ENCODE measurements at regions not wholly inside any gene's neighbourhood (a gene's known extent, or its start where the extent isn't known, plus 50 kb on each side); places are given as distances from the start of the nearest gene placed in this dataset.

DNA sequence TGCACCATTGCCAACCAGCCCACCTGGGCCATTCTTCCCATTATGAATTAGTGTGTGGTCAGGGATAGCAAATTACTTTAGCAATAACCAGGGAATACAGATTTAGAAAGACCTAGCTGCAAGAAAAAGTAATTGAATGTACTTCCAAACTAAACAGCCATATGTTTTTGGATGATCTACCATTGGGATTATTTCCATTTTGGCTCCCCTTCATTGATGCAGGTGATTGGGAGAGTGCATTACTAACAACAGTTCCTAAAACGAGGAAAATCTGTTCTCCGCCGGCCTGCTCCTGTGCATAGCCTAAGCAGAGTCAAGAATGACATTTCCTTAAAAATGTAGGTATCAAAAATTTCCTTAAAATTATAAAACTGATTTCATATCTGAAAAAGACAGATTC lies 58.5 kb downstream of the MAIP1 start:
- Histone ChIP-seq H2AFZ (ENCODE audit: low read length) (no peak overlapping the region), H3K27ac (ENCODE audit: low read depth, low read length, poor library complexity, severe bottlenecking) (no peak overlapping the region), H3K4me1 (ENCODE audit: insufficient read depth, low read length, poor library complexity, severe bottlenecking) (no peaks in the 10 kb centered on the region), H3K9me2 (ENCODE audit: insufficient read depth, low read length) (no peaks in the 10 kb centered on the region), H3K9me3 (ENCODE audit: low read length) (no peaks in the 10 kb centered on the region), H3K4me2 (ENCODE audit: low read length) (no peak overlapping the region), H3K36me3 (ENCODE audit: insufficient read depth, low read length) (no peaks in the 10 kb centered on the region), H3K4me3 (ENCODE audit: low read depth, low read length, poor library complexity, severe bottlenecking) (no peak overlapping the region), H4K20me1 (ENCODE audit: insufficient read depth, low read length) (no peaks in the 10 kb centered on the region), H3K79me2 (ENCODE audit: insufficient read depth, low read depth, low read length) (no peaks in the 10 kb centered on the region)
- TF ChIP-seq, protein P1, sequence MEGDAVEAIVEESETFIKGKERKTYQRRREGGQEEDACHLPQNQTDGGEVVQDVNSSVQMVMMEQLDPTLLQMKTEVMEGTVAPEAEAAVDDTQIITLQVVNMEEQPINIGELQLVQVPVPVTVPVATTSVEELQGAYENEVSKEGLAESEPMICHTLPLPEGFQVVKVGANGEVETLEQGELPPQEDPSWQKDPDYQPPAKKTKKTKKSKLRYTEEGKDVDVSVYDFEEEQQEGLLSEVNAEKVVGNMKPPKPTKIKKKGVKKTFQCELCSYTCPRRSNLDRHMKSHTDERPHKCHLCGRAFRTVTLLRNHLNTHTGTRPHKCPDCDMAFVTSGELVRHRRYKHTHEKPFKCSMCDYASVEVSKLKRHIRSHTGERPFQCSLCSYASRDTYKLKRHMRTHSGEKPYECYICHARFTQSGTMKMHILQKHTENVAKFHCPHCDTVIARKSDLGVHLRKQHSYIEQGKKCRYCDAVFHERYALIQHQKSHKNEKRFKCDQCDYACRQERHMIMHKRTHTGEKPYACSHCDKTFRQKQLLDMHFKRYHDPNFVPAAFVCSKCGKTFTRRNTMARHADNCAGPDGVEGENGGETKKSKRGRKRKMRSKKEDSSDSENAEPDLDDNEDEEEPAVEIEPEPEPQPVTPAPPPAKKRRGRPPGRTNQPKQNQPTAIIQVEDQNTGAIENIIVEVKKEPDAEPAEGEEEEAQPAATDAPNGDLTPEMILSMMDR (conservative IDR thresholded peaks at IDR 0.05; ENCODE audit: low read length): no peak
- ChIA-PET CTCF (ENCODE audit: unreplicated experiment) (no interaction called here), POLR2A (interaction anchor here (0.6 kb wide), 1 partner anchor 1753 kb away, joined by 3 read pairs; no protein-coding TSS in a partner anchor)
- intact Hi-C loops (cut with micrococcal nuclease; ENCODE audit: unreplicated experiment): no loop called here
- no TSS peak for BruUV-seq (replicated peaks)
- no peak for DNase-seq (ENCODE audit: low spot score)

DNA sequence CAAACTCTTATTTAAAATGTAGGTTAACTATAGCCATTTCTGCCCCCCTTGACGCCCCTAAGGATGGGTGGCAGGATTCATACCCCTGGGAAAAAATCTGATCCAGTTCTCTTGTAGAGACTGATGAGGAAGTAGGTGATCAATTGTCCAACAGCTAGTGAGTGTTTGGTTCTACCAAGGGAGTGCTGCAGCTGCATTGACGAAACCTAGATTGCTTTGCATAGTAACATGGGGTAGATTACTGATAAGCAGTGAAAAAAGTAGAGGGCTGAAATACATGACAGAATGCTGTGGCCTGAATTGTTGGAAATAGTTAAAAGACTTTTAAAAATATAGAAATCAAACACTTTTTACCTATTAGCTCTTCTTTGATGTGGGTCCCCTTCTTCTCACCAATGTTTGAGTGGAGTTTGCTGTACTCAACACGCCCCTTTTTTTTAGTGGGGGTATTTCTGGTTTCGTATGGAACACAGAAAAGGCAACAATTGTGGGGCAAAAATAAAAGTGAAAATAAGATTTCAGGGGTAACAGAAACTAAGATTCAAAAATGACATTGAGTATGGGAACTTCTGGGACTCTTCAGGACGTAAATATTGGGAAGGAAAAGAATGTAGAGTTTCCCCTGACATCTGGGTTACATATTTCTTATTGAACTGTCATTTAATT lies 66.2 kb downstream of the MAIP1 start:
- ChIA-PET POLR2A (interaction anchor here (0.6 kb wide), 1 partner anchor 229 kb away, joined by 3 read pairs; no protein-coding TSS in a partner anchor), CTCF (ENCODE audit: unreplicated experiment) (no interaction called here)
- intact Hi-C loops (cut with micrococcal nuclease; ENCODE audit: unreplicated experiment): no loop called here
- TF ChIP-seq EZH2phosphoT487 (IDR thresholded peaks at IDR 0.05; ENCODE audit: borderline replicate concordance, low read depth, low read length): no peak
- TF ChIP-seq, protein P1 (conservative IDR thresholded peaks at IDR 0.05; ENCODE audit: low read length): no peak
- H3K9me2 ChIP-seq (ENCODE audit: insufficient read depth, low read length): no peaks in the 10 kb centered on the region
- no peaks in the 10 kb centered on the region for H3K79me2 ChIP-seq (ENCODE audit: insufficient read depth, low read depth, low read length)
- H3K9me3 ChIP-seq (ENCODE audit: low read length): no peaks in the 10 kb centered on the region
- no peaks in the 10 kb centered on the region for H3K4me1 ChIP-seq (ENCODE audit: insufficient read depth, low read length, poor library complexity, severe bottlenecking)
- no peak overlapping the region for H2AFZ ChIP-seq (ENCODE audit: low read length)
- DNase-seq (ENCODE audit: low spot score): no peak
- H4K20me1 ChIP-seq (ENCODE audit: insufficient read depth, low read length): no peaks in the 10 kb centered on the region
- H3K4me2 ChIP-seq (ENCODE audit: low read length): no peak overlapping the region
- H3K4me3 ChIP-seq (ENCODE audit: low read depth, low read length, poor library complexity, severe bottlenecking): no peak overlapping the region
- H3K27ac ChIP-seq (ENCODE audit: low read depth, low read length, poor library complexity, severe bottlenecking): no peak overlapping the region
- no peaks in the 10 kb centered on the region for H3K36me3 ChIP-seq (ENCODE audit: insufficient read depth, low read length)
- no TSS peak for BruUV-seq (replicated peaks)

DNA sequence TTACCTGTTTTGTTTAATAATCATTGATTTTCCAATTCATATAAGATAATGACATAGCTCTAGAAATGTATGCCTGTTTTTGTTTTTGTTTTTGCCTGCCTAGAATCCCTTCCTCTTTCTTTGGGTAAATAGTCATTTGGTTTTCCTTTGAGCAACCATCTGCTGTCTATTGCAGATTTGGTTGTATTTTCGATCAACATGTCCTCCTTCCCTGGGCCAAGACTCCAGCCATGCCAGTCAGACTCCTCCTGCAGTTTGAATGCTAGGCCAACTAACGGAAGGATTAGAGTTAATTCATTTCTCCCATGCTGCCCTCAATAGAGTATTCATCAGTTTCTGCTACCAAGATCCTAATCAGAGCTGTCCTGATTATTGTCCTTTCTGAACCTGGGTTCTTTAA lies 67.1 kb downstream of the MAIP1 start:
- TF ChIP-seq, protein P1 (conservative IDR thresholded peaks at IDR 0.05; ENCODE audit: low read length): no peak
- no peak for TF ChIP-seq EZH2phosphoT487 (IDR thresholded peaks at IDR 0.05; ENCODE audit: borderline replicate concordance, low read depth, low read length)
- DNase-seq (ENCODE audit: low spot score): no peak
- Histone ChIP-seq H4K20me1 (ENCODE audit: insufficient read depth, low read length) (no peaks in the 10 kb centered on the region), H3K4me3 (ENCODE audit: low read depth, low read length, poor library complexity, severe bottlenecking) (no peak overlapping the region), H3K9me3 (ENCODE audit: low read length) (no peaks in the 10 kb centered on the region), H3K36me3 (ENCODE audit: insufficient read depth, low read length) (no peaks in the 10 kb centered on the region), H3K27ac (ENCODE audit: low read depth, low read length, poor library complexity, severe bottlenecking) (no peak overlapping the region), H3K79me2 (ENCODE audit: insufficient read depth, low read depth, low read length) (no peaks in the 10 kb centered on the region), H2AFZ (ENCODE audit: low read length) (no peak overlapping the region), H3K4me1 (ENCODE audit: insufficient read depth, low read length, poor library complexity, severe bottlenecking) (no peaks in the 10 kb centered on the region), H3K9me2 (ENCODE audit: insufficient read depth, low read length) (no peaks in the 10 kb centered on the region), H3K4me2 (ENCODE audit: low read length) (no peak overlapping the region)
- POLR2A ChIA-PET: no interaction called here
- CTCF ChIA-PET (ENCODE audit: unreplicated experiment): no interaction called here
- no TSS peak for BruUV-seq (replicated peaks)
- intact Hi-C loops (cut with micrococcal nuclease; ENCODE audit: unreplicated experiment): no loop called here

Measured in OCI-LY7 (cell line).